GM19397 (cell line): ENCODE measurements at regions not wholly inside any gene's neighbourhood (a gene's known extent, or its start where the extent isn't known, plus 50 kb on each side); places are given as distances from the start of the nearest gene placed in this dataset.
"Not testable (repeated sequence)": the region's sequence is repeated elsewhere in the genome, so short reads cannot be mapped to it uniquely, and the experiment has no call there.

Experiments
- ATAC-seq: cut with Tn5 transposase; IDR thresholded peaks from one replicate; pipeline ENCODE4 v1.9.1; 2021; ENCODE audit warnings: mild to moderate bottlenecking, moderate library complexity; ENCODE audit not compliant: unreplicated experiment

DNA sequence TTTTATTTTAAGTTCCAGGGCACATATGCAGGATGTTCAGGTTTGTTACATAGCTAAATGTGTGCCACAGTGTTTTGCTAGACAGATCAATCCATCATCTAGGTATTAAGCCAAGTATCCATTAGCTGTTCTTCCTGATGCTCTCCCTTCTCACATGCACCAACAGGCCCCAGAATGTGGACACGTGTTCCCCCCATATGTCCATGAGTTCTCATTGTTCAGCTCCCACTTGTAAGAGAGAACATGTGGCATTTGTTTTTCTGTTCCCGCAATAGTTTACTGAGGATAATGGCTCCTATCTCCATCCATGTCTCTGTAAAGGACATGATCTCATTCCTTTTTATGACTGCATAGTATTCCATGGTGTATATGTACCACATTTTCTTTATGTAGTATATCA lies 374.8 kb upstream of the FAT1 start:
- no peak for ATAC-seq

DNA sequence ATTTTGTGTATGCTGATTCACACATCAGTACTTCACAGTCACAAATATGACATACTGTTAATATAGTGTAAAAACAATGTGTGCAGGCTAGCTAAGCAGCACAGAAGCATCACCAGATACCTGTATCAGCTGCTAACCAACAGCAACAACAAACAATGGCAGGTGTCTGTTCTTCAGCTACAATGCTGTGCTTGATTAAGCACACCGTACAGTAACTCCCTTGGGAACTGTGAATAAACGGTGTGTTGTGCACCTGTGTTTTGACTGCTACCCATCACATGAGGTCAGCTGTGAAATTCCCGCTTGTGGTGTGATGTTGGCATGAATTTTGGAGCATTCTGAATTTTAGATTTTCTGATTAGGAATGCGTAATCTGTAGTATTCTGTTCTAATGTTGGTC lies 379.7 kb upstream of the FAT1 start:
- no peak for ATAC-seq

DNA sequence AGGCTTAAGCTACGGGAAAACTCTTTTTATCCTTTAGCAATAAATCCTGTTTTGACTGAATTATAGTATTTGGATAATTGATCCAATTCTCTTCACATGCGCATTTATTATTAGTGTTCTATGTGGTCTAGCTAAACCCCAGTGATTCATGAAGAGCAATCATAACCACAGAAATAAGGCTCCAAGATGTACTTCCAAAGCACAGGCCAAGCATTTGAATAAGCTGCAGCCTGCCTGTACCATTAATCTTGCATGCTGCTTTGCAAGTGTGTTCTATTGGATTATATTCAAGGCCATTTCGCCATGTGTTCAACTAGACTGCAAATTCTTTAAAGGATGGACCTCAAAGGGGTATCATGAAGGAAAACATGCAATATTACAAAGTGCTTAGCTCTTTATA lies 385.2 kb upstream of the FAT1 start:
- no peak for ATAC-seq

- no peak for ATAC-seq
These were observed 386.0 kb upstream of the FAT1 start for GRCh38 chr4:187109636-187110035.

- no peak for ATAC-seq
These were observed 394.5 kb upstream of the FAT1 start for GRCh38 chr4:187118166-187118565.

GRCh38 chr4:187118602-187119120 lies 395.0 kb upstream of the FAT1 start:
- no peak for ATAC-seq

DNA sequence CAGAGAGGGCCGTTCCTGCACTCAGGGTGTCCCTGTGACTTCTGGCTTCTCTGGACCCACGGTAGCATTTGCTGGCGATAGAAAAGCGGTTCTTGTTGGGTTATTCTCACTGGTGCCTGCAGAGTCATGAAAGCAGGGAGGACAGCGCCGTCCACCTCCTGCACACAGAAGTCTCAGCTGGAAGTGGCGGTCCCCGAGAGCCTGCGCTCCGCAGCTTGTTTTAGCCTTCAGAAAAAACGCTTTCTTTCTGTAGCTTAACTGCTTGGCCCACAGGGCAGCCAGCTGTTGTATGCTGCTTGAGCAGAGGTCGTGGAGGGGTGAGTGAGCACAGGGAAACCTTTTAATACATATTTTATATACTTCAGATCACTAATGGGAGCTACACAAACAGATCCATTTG lies 400.7 kb upstream of the FAT1 start:
- ATAC-seq = no peak

DNA sequence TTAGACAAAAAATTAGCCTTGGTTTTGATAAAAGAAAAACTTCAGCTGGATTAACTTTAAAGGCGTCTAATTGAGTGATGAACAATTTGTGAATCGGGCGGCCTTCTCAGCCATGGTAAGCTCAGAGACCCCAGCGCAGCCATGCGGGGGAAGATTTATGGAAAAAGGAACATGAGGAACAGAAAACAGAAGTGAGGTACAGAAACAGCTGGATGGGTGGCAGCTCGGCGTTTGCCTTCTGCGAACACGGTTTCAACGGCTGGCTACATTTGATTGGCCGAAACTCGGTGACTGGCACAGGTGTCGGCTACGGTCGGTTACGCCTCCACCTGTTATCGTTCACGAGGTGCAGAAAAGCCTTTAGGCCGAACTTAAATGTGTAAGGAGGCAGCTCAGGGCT lies 401.4 kb upstream of the FAT1 start:
- ATAC-seq = no peak

DNA sequence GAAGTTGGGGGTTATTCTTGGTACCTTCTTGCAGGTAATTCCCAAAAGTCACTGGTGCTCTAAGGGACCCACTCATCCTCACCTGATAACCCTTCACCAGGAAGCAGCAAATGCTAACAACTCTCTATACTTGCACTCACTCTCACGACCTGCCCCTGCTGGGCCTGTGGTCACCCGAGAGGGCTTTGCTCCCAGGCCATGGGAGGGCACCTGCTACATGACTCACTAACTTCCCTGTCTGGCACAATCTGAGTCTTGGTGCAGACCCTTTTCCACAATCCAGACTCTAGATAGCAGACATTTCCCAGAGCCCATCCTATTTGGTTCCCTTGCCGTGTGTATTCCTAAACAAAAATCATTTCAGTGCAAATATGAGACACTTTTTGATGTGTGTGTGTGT lies 403.8 kb upstream of the FAT1 start:
- no peak for ATAC-seq

GRCh38 chr4:187128222-187128621 lies 404.6 kb upstream of the FAT1 start:
- ATAC-seq = no peak

DNA sequence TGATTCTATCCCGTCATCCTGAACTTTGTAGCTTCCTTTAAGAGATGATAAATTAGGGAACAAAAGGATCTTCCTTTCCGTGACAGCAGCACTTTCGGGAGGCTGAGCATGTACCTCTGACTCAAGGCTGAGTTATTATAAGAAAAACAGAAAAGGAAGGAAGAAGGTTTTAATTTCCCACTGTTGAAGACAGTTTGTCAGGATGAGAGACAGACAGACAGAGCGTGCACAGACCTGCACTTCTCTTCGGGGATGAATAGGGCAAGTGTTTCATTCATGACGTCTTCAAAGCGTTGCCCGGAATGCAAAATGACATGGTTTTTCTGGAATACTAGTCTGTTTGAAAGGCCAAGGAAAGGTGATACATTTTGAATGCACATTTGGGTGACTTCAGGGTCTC lies 405.3 kb upstream of the FAT1 start:
- no peak for ATAC-seq

DNA sequence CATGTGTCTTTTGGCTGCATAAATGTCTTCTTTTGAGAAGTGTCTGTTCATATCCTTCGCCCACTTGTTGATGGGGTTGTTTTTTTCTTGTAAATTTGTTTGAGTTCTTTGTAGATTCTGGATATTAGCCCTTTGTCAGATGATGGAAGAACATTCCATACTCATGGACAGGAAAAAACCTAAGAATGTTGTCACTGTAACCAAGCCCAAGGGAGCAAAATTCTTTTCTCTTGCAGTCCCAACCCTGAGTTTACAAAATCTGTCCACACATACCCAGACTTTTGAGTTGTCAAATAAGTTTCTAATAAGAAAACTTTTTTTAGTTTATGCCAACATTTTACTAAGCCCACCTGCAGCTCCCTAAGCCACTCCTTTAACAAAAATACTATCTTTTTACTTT lies 408.2 kb upstream of the FAT1 start:
- ATAC-seq = not testable (repeated sequence)

GRCh38 chr4:187135878-187136277 lies 412.2 kb upstream of the FAT1 start:
- no peak for ATAC-seq

GRCh38 chr4:187139141-187139540 lies 415.5 kb upstream of the FAT1 start:
- no peak for ATAC-seq

DNA sequence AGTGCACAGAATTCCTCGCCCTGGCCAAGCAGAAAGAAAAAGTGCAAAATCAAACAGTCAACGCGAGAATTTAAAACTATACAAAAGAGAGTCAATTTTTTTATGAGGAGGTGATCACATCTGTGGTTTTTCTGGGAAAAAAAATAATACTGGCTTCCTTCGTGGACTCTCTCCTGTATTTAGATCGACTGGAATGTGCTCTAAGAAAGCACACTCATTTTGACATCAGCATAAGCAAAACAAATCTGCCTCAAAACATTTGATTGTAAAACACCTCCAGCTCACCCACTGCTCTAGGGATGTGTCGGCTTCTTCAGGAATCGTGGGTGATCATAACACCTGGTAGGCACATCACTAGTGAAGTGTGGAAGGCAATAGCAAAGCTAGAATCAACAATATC lies 417.4 kb upstream of the FAT1 start:
- no peak for ATAC-seq

DNA sequence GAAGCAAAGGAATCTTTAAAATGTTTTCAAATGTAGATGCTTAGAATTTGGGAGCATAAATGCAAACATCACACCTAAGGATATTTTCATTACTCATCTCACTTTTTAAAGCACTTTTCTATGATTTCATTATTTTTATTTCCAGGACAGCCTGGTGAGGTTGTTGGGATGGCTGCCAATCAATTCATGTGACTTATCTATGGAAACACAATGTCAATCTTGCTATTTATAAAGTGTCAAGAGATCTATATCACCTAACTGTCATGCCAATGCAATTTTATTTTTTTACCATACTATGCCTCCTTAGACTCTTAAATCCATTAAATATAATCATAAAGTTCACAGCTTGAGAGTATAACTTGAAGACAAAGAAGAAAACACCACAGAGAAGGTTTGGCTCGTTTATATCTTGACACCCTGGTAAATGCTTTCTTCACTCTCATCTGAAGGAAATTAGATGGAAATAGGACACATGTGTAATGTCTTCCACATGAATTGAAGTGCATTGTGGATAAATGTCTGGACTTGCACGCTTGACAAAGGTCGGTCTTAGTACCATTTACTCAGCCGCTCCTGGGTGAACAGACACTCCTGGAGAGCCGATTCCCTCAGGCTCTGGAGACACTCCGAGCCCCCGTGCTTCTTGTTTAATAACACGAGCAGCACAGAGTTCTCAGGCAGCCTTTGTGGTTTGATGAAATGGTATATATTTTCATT lies 425.7 kb upstream of the FAT1 start:
- ATAC-seq = no peak

GRCh38 chr4:187157380-187157958 lies 433.8 kb upstream of the FAT1 start:
- ATAC-seq = no peak

GRCh38 chr4:187158003-187158402 lies 434.3 kb upstream of the FAT1 start:
- ATAC-seq = no peak

DNA sequence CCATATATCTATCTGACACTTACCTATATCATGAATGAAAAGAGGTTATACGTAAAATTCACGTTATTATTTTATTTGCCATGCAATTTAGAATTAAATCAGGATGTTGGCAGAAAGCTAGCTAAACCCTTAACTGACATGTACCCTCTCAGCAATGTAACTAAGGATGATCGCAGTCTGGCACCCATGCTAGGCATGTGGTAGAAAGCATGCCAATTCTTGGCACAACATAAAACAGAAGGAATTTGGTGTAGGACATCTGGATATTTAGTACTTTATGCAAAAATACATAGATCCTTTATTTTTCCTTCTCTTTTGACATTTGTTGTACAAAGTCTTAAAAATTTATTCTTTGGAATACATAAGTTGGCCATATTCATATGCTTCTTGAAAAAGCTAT lies 436.8 kb upstream of the FAT1 start:
- ATAC-seq = no peak

DNA sequence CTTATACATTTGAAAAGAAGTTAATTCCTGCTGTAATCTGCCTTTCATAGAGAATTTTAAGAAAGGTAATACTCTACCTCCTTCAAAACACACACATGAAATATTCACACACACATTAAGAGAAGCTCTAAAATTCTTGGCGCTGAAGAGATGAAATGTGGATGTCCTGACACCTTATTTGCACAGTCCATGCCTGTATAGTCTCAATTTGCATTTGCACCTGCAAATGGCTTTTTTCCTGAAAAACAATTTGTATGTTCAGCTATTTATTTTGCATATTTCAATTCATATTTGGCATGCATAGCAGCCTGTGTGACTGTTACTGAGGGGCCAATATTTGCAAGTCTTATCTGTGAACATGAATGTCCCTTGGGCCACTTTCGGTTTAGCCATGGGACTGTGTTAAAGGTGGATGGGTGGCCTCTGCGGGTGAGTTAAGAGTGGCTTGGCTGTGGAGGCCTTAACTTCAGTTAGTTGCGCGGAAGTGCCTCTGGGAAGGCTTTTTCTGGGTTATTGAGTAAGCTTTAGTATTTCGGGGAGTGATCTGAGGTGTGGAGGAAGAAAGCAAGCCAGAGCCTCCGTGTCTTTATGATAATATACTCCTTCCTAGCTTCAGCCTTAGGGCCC lies 443.3 kb upstream of the FAT1 start:
- ATAC-seq = no peak

- no peak for ATAC-seq
These were observed 448.2 kb upstream of the FAT1 start for GRCh38 chr4:187171706-187172339.

GRCh38 chr4:187172340-187172761 lies 448.7 kb upstream of the FAT1 start:
- no peak for ATAC-seq
